GM12892 (cell line): ENCODE measurements at regions not wholly inside any gene's neighbourhood (a gene's known extent, or its start where the extent isn't known, plus 50 kb on each side); places are given as distances from the start of the nearest gene placed in this dataset.

Experiments
- POLR2A ChIP-seq: IDR thresholded peaks from 2 replicates; pipeline ENCODE4 v1.6.1; 2011; ENCODE audit warnings: low read depth, low read length, control low read depth
- POLR2AphosphoS5 ChIP-seq: IDR thresholded peaks from 2 replicates; pipeline ENCODE4 v1.6.1; 2011; ENCODE audit warnings: low read depth, low read length, control low read depth
- TAF1 ChIP-seq: IDR thresholded peaks from 2 replicates; pipeline ENCODE4 v1.6.1; 2011; ENCODE audit warnings: low read depth, mild to moderate bottlenecking, control low read depth, low read length, borderline replicate concordance

GRCh38 chr1:198825254-198825653 lies 186.4 kb downstream of the PTPRC start:
- TF ChIP-seq POLR2A (no peak), POLR2AphosphoS5 (no peak), TAF1 (no peak)
